VCaP (cell line): ENCODE measurements at regions not wholly inside any gene's neighbourhood (a gene's known extent, or its start where the extent isn't known, plus 50 kb on each side); places are given as distances from the start of the nearest gene placed in this dataset.

Source experiments
- H3K27ac ChIP-seq: fragments of 450-650 bp; 2 replicates; pipeline ENCODE4 v1.5.1; 2017
- CTCF ChIP-seq: fragments of 450-650 bp; conservative IDR thresholded peaks from 2 replicates; pipeline ENCODE4 v1.5.1; 2017; ENCODE audit warnings: mild to moderate bottlenecking, moderate library complexity

GRCh38 chr9:95598236-95598635 is 81.5 kb upstream of the PTCH1 start:
- TF ChIP-seq CTCF, result no peak
- H3K27ac ChIP-seq, result no peak overlapping the region

- TF ChIP-seq CTCF, result no peak
- H3K27ac ChIP-seq, result no peak overlapping the region
These were observed 79.0 kb upstream of the PTCH1 start for GRCh38 chr9:95595721-95596295.

- no peak overlapping the region for H3K27ac ChIP-seq
- TF ChIP-seq CTCF, result no peak
These were observed 76.2 kb upstream of the PTCH1 start for GRCh38 chr9:95592931-95593330.

GRCh38 chr9:95588724-95589588 is 72.2 kb upstream of the PTCH1 start:
- TF ChIP-seq CTCF, result no peak
- H3K27ac ChIP-seq, result peak overlapping the region; percentile 48

GRCh38 chr9:95587021-95587964 is 70.5 kb upstream of the PTCH1 start:
- TF ChIP-seq CTCF, result no peak
- no peak overlapping the region for H3K27ac ChIP-seq

GRCh38 chr9:95586326-95586725 is 69.6 kb upstream of the PTCH1 start:
- no peak overlapping the region for H3K27ac ChIP-seq
- no peak for TF ChIP-seq CTCF

- TF ChIP-seq CTCF, result no peak
- no peak overlapping the region for H3K27ac ChIP-seq
These were observed 69.1 kb upstream of the PTCH1 start for GRCh38 chr9:95585824-95586223.
